G401 (cell line): ENCODE measurements at regions not wholly inside any gene's neighbourhood (a gene's known extent, or its start where the extent isn't known, plus 50 kb on each side); places are given as distances from the start of the nearest gene placed in this dataset.
"Not testable (repeated sequence)": the region's sequence is repeated elsewhere in the genome, so short reads cannot be mapped to it uniquely, and the experiment has no call there.

Source experiments
- DNase-seq: peaks from one replicate; pipeline ENCODE4 v3.0.0-alpha.2; 2015; ENCODE audit warnings: low spot score
- in situ Hi-C: cut with HindIII; loops from 2 replicates; pipeline ENCODE4 v1.10.0; 2016; ENCODE audit warnings: low sequenced_read_pairs, mixed read lengths

GRCh38 chr11:16554361-16554760, 184.1 kb upstream of the C11orf58 start:
- DNase-seq: no peak
- in situ Hi-C loops: no loop called here

GRCh38 chr11:16547879-16548278, 190.6 kb upstream of the C11orf58 start:
- in situ Hi-C loops: no loop called here
- no peak for DNase-seq

DNA sequence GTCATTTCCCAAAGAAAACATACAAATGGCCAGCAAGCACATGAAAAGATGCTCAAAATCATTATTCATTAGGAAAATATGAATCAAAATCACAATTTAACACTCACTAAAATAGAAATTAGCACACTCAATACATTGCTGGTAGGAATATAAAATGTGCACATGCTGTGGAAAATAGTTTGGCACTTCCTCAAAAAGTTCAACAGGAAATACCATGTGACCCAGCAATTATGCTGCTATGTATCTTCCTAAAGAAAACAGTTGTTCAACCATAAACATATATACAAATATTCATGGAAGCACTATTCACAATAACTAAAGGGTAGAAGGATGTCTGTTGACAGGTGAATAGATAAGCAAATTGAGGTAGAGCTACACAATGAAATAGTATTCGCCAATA, 187.3 kb upstream of the SOX6 start:
- in situ Hi-C loops: no loop called here
- DNase-seq: no peak

GRCh38 chr11:16542353-16542752, 186.0 kb upstream of the SOX6 start:
- in situ Hi-C loops: no loop called here
- DNase-seq: no peak

DNA sequence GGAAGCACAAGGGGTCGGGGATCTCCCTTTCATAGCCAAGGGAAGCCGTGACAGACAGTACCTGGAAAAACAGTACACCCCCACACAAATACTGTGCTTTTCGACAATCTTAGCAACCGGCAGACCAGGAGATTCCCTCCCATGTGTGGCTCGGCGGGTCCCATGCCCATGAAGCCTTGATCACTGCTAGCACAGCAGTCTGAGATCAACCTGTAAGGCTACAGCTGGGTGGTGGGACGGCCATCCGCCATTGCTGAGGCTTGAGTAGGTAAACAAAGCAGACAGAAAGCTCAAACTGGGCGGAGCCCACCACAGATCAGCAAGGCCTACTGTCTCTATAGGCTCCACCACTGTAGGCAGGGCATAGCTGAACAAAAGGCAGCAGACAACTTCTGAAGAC, 180.2 kb upstream of the SOX6 start:
- in situ Hi-C loops: no loop called here
- DNase-seq: no peak

GRCh38 chr11:16528639-16529038, 172.3 kb upstream of the SOX6 start:
- in situ Hi-C loops: no loop called here
- no peak for DNase-seq

GRCh38 chr11:16527525-16528246, 171.3 kb upstream of the SOX6 start:
- no peak for DNase-seq
- in situ Hi-C loops: no loop called here

DNA sequence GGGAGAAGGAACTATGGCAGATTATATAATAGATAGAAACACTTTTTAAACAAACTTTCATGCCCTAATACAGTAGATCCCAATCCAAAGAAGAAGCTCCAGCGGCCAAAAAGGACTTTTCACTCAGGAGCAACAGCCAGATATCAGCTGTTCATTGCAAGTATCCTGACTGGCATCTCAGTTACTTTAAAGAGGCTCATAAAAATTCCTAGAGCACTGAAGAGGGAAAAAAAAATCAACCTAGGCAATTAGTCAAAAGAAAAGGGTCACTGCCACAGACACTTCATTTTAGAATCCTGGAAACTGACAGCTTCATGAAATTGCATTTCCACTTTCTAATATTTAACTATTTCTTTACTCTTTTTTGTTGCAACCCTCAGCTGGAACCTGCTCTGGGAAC, 170.6 kb upstream of the SOX6 start:
- in situ Hi-C loops: no loop called here
- no peak for DNase-seq

GRCh38 chr11:16520713-16521112, 164.4 kb upstream of the SOX6 start:
- in situ Hi-C loops, DNase-seq: not testable (repeated sequence)

- in situ Hi-C loops: no loop called here
- no peak for DNase-seq
Measured at GRCh38 chr11:16512899-16513241, 156.5 kb upstream of the SOX6 start.

DNA sequence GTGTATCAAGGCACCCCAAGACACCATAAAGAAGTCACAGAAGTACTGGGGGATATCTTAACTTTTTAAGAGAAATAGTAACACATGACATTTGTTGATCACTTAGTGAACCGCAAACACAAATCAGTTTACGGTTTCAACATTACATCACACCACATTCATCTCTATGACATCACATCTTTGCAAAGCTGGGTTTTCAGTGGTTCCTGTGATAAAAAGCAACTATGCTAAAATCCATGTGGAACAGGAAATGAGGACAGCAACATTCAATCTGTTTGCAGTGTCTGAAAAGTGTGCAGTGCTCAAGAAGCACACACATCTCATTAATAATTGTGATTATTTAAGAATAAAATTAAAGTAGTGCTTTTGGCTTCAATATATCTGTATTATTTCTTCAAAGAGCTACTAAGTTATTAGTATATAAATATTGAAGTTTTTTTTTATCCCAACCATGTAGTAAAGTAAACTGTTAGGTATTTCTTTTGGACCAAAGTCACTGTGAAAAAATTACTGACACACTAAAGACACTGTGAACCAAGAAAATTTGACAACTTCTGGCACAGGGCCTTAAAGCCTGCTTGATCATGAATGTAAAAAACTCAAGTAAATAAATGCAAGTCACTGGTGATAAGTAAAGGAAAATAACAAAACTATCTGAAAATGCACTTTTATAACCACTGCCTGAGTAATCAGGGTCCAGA, 156.0 kb upstream of the SOX6 start:
- DNase-seq: no peak
- in situ Hi-C loops: no loop called here

DNA sequence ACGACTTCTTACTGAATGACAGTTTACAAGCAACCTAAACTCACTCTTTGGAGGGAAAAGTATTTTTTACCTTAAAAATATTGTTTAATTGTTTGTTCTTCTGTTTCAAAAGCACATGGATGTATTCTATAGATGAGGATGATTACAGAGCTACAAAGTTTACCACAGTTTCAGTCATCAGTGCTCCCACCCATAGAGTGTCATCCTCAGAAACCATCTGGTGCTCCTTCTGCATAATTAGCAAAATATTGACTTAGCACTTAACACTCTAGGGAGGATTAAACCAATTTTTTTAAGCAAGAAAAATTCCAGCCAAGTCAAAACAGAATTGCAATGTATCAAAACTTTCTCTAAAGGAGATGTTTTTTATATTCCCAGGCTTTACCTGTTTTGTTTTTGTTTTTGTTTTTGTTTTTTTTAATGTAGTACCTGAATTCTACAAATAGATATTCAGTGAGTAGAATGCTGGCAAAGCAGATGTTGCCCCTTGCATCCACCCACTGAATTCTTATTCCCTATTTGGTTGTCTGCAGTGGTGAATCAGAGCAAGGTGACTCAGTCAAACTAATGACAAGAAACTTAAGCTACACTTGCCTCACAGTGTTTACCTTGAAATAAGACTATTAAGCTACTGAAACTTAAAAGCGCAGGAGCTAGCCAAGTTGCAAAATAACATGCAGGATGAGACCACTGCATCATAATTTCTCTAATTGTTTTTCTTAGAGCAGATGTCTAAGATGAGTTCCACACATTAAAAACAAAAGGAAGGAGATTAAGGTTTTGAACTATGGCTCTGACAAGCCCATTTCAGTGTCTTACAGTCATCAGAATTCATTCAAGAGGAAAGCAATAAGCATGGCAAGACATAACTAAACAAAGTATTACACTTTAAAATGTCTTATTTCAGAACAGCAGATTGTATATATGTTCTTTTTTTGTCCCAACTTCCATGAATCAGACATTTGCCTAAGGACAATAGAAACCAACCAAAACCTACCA, 155.1 kb upstream of the SOX6 start:
- in situ Hi-C loops: no loop called here
- no peak for DNase-seq

DNA sequence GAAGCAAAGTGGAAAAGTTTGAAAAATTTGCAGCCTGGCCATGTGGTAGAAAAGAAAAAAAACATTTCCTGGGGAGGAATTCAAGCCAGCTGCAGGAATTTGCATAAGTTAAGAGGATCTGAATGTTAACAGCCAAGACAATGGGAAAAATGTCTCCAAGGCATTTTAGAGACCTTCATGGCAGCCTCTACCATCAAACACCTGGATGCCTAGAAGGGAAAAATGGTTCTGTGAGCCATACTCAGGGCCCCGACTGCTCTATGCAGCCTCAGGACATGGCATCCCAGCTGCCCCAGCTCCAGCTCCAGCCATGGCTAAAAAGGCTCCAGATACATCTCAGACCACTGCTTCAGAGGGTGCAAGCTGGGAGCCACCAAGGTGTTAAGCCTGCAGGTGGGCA, 149.1 kb upstream of the SOX6 start:
- in situ Hi-C loops: no loop called here
- DNase-seq: no peak

DNA sequence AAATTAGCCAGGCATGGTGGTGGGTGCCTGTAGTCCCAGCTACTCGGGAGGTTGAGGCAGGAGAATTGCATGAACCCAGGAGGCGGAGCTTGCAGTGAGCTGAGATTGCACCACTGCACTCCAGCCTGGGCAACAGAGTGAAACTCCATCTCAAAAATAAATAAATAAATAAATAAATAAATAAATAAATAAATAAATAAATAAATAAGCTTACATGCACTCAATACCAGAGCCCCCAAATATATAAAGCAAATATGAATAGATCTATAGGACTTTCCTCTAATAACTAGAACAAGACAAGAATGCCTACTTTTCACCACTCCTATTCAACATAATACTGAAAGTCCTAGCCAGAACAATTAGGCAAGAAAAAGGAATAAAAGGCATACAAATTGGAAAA, 147.5 kb upstream of the SOX6 start:
- in situ Hi-C loops, DNase-seq: not testable (repeated sequence)

DNA sequence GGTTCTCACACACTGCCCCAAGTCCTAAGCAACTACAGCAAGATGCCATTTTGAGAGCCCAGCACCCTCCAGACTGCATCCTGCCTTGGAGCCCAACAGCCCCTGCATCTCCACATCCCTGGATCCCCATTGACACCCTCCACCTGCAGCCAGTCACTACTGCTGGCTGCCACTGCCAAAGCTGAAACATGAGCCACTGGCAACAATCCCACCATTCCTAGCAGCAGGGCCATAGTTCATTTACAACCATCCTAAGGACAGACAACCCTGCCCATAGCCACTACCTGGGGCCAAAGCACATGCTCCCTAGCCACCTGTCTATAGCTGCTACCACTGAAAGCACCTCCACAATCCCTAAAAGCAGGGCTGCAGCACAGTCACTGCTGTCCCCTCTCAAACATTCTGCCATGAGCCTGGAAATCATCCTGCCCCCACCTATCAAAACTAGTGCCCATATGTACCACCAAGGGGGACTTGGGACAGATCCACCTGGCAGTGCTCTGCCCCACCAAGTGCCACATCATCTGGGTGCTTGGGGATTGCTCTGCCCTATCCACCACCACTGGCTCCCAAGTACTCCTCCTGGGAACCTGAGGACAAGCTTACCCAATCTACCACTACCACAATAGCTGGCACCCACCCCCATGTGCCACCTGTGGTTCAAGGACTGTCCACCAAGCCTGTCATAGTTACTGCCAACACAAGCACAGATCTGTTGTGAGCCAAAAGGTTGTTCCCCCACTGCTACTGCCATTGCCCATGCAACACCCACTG, 138.8 kb upstream of the SOX6 start:
- DNase-seq: no peak
- in situ Hi-C loops: no loop called here

- DNase-seq: no peak
- in situ Hi-C loops: no loop called here
Measured at GRCh38 chr11:16484434-16484833, 128.1 kb upstream of the SOX6 start.

DNA sequence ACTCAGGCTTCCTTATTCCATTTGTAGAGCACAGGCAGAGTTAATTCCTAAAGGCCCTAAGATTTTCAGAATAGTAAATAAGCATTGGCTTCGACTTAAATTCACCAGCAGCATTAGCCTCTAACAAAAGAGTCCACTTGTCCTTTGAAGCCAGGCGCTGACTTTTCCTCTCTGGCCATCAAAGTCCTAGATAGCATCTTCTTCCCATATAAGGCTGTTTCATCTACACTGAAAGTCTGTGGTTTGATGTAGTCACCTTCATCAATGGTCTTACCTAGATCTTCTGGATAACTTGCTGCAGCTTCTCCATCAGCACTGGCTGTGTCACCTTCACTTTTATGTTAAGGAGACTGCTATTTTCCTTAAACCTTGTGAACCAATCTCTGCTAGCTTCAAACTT, 118.3 kb upstream of the SOX6 start:
- no peak for DNase-seq
- in situ Hi-C loops: no loop called here

DNA sequence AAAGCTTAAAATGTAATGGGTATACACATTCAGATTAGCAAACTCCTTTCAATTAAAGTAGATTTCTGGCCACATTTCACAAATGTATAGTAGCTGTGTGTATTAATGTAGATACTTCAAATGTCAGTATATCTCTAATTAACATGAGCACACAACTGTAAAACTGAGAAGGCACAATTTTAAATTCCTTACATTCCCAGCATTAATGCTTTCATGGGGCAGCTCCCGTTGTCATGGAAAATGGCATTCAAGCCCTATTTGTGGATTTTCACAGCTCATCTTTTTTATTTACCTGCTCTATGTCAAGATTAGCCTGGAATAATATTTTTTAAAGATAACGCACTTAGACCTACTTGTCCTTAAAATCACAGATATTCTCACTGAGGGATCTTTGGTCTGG, 113.6 kb upstream of the SOX6 start:
- in situ Hi-C loops: no loop called here
- no peak for DNase-seq

- DNase-seq: no peak
- in situ Hi-C loops: no loop called here
Measured at GRCh38 chr11:16468735-16469453, 112.5 kb upstream of the SOX6 start.
